Mucosa of gallbladder (tissue), 1 donor: ENCODE measurements at regions not wholly inside any gene's neighbourhood (a gene's known extent, or its start where the extent isn't known, plus 50 kb on each side); places are given as distances from the start of the nearest gene placed in this dataset.
"Not testable (repeated sequence)": the region's sequence is repeated elsewhere in the genome, so short reads cannot be mapped to it uniquely, and the experiment has no call there.

Experiments
- DNase-seq: peaks from one replicate; pipeline ENCODE4 v3.0.0-alpha.2; 2020; ENCODE audit warnings: low spot score
- donor health status: DM: no; HTN: no; CAD: no.

DNA sequence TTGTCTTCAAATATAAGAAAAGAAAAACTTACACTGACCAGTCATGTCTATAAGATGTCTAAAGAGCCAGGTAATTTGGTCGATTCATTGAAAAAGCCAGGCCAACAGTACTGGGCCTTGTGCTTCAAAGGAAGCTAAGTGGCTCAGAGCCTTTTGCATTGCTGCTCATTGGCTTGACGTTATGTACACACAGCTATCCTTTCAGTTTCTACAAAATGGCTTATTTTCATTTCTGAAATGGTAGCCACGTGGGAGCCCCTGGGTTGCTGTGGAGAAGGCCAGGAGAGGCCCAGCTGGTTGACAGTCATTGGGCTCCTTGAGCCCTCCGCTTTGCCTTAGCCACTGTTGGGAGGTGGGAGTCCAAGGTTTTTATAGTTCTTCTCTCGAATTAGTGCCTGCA is 199.1 kb upstream of the CXorf66 start:
- no peak for DNase-seq

DNA sequence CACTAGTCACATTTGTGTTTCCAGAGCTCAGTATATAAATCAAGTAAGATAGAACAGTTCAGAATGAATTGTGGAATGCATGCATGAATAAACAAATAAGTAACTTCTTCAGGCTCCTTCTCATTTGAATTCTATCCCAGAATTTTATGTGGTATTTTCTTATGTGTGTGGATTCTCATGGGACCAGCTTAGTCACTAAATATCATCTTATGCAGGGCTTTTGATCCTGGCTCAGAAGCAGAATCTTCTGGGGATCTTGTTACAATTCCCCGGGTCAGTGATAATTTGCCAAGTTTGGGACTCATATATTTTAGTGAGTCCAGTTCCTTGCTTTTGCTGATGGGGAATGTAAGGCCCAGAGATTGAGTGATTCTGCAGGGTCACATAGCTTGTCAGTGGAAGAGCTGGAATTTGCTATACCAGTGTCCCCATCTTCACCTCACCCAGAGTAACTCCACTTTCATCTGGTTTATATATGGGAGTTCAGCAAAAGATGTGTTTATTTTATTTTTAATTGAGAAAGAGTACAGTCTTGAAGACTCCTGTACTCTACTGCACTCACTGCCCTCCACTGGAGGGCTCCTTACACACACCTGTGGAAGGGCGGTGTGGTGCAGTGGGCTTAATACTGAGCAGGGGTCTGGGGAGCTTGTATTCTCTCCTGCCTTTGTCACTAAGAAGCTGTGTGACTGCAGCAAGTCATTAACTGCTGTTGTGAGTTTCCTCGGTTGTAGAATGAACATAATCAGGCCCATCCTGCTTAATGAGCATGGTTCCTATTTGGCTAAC is 198.2 kb upstream of the CXorf66 start:
- no peak for DNase-seq

DNA sequence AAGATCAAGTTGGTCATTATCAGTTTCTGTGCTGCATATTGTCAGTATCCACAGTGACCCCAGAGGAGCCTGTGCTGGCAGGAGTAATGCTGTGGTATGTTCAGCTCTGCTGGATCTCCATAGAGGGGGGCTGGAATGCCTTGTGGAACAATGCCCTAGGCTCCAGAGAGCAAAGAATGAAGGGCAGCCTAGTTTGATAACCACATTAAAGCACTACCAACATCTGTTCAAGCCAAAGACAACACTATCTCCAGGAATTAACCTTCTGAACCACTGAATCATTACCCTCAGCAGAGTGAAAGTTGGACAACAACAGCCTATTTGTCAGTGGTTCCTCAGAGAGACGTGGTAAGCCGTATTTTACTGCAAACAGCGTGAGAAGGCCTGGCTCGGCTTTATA is 192.3 kb upstream of the CXorf66 start:
- DNase-seq, result no peak

DNA sequence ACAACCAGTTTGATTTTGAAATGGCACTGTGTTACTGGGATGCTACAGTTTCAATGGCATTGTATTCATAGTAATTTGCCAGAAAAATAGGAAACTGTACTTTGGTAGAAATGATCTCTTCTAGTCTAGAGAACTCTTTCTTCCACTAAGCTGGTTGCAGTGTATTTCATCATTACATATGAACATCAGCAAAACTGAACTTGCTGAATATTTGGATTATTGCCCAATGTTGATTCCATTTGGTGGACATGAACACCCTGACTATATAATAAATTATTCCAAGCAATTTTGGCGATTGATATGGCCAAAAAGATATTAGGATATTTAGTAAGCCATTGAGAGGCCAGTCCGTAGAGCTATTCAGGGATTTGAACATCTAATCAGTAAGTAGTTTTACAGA is 191.8 kb upstream of the CXorf66 start:
- no peak for DNase-seq

DNA sequence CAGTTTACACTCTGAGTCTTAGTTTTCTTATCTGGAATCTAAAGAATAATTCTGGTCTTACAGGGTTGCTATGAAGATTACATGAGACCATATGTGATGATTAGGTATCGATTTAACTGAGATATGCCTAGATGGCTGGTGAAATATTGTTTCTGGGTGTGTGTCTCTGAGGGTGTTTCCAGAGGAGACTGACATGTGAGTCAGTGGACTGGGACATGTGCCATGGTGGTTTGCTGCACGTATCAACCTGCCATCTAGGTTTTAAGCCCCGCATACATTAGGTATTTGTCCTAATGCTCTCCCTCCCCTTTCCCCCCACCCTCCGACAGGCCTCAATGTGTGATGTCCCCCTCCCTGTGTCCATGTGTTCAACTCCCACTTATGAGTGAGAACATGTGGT is 186.0 kb upstream of the CXorf66 start:
- no peak for DNase-seq

DNA sequence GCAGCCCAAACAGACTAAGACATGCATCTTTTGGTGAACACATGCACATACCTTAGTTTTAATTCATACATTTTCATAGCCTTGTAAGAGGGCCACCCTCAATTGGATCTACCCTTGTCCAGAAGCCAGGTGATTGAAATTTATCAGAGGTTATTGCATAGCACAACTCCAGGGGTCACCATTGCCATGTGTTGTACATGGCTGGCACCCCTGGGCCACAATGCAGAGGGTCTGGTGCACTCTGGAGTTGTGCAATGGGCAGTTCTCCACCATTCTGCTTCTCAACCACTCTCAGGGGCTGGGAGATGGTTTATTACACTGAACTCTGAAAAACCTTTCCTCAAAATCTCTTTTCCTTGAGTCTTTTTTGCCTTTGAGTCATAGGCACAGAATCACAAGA is 184.4 kb upstream of the CXorf66 start:
- no peak for DNase-seq

DNA sequence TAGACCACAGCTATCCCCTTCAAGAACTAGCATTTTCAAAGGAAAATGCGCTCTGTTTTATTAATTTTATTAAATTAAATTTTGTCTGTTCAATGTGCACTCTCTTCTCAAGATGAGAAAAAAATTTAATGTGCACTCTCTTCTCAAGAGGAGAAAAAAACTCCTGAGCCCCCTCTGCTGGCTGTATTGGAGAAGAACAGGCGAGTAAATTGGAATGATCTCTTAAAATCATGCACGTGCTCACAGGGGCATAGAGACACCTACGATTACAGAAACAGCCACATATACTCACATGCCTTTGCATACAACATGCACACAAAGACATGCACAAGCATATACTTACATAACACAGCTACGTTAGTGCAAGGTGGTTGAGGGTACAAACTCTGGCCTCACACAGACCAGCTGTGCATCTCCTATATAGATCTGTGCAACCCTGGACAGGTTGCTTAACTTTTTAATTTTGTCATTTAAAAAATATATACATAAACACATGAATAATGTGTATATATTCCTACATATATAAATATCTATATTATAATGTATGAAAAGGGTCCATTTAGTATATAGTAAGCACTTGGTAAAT is 176.2 kb upstream of the CXorf66 start:
- peak; percentile 33 for DNase-seq

DNA sequence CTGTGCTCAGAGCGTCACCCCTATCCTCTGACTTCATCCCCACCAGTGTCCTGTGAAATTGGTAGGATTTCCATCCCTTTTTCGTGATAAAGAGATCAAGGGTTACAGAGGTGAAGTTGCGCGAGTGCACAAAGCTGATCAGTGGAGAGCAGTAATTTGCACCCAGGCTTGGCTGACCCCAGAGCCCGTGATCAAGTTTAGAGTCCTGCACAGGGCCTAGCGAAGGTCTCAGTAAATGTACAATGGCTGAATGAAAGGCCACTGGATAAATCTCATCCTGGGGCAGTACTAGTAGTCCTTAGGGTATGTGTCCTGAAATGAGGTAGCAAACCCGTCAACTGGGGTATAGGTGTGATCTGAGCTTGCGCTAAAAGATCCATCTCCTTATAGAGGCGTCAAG is 173.2 kb upstream of the CXorf66 start:
- not testable (repeated sequence) for DNase-seq

DNA sequence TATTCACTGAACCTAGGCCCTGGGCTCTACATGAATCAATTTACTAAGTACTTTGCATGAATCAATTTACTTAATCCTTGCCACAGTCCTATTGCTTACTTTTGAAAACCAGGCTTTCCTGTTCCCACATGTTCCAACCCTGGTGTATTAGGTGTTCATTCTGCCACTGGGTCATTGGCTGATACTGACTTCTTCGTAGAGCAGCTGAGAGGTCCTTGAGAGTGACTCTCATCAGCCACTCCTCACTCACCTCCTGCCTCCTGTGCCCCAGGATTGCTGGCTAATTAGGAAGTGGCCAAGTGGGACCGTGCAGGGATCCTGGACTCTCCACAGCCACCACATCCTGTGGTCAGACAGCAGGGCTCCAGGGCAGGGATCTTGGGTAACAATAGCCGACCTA is 172.7 kb upstream of the CXorf66 start:
- not testable (repeated sequence) for DNase-seq

DNA sequence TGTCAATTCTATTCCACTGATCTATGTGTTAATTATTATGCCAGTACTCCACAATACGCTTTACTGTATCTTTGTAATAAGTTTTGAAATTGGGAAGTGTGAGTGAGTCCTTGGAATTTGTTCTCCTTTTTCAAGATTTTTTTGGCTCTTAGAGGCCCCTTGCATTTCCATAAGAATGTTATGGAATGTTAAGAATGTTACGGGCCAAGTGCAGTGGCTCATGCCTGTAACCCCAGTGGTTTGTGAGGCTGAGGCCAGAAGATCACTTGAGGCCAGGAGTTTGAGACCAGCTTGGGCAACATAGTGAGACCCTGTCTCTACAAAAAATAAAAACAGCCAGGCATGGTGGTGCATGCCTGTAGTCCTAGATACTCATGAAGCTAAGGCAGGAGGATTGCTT is 167.6 kb upstream of the CXorf66 start:
- no peak for DNase-seq

DNA sequence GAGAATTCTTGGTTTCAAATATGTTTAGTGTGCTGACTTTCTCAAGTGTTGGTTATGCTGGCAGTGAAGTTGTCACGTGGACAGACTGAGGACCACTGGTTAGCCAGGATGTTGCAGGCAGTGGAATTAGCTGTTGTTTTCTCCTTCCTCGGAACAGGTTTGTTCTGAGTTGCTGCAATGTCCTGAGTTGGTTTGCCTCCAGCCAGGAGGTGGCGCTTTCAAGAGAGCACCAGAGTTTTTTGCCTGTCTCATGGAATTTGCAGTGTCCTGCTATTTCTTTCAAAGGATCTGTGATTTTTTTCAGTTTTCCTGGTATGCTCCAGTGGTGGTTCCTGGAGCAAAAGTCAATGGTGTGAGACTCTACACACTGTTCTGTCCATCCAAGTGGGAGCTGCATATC is 158.1 kb upstream of the CXorf66 start:
- no peak for DNase-seq

DNA sequence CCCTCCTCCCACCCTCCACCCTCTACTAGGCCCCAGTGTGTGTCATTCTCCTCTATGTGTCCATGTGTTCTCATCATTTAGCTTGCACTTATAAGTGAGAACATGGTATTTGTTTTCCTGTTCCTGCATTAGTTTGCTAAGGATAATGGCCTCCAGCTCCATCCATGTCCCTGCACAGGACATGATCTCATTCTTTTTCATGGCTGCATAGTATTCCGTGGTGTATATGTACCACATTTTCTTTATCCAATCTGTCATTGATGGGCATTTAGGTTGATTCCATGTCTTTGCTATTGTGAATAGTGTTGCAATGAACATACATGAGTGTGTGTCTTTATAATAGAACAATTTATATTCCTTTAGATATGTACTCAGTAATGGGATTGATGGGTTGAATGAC is 148.7 kb upstream of the CXorf66 start:
- not testable (repeated sequence) for DNase-seq

DNA sequence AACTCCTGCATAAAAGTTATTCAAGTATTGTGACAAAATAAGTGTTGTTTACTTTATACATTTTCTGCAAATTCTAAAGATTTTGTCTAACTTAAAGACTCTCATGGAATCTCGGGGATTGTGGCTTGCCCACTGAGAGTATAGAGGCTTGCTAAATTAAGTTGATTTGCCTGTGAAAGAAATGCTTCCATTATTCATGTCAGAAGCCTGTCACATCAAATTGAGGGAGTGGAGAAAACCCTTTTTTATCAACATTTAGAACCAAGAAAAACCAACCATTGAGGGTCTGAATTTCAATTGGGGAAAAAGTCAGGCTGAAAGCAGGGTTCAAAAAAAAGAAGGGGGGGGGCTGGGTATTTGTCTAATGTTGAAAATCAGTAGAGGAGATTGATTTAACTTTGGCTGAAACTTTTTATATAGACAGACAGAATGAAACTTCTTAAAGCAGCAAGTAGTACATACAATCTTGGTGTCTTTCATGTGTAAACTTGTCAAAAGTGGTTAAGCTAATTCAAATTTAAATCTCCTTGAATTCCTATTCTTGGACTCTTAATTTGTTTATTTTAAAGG is 144.8 kb upstream of the CXorf66 start:
- DNase-seq, result no peak

DNA sequence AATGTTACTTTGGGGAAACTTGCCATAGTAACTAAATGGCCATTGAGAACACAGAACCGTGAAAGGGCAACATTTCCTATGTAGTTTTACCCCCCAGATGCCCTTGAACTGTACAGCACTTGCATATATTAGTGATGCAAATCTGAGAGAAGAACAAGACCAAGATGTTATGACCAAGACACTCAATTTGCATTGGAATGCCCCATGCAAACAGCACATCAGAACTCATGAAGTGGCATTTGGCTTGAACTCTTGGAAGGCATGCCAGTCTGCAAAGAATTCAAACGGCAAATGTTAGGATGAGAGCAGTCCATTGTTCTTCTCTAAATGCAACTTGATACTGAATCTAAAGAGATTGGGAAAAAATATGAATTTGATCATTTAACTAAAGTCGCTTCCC is 139.4 kb upstream of the CXorf66 start:
- DNase-seq, result no peak

DNA sequence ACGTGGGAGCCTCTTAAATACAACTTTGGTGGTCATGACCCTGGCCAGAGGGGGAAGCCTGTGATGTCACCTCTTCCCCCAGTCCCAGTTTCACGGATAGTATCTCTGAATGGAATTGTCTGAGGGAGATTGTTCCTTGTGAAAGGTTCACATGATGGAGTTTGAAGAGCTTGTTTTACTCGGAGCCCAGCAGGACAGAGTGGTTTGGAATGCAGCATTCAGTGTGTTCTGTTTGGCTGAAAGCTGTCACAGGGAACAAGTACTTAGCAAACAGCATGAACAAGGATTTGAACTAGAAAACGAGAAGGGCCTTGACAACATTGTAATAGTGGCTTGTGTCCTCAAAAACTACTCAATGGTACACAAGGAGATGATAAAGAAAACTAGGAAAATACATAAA is 133.9 kb upstream of the CXorf66 start:
- no peak for DNase-seq

DNA sequence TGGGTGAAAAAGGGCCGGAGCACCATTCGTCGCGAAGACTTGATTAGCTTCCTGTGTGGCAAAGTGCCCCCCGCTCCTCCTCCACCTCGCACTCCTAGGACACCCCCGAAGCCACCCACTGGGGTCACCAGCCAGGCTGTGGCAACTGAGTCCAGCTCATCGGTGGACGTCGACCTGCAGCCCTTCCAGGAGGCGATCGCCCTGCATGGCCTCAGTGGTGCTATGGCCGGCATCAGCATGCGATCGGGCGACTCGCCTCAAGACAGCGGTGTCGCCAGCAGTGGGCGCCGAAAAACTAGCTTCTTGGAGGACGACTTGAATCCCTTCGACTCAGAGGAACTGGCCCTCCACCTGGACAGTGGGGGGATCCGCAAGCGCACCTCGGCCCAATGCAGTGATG is 126.8 kb upstream of the CXorf66 start:
- DNase-seq, result no peak

DNA sequence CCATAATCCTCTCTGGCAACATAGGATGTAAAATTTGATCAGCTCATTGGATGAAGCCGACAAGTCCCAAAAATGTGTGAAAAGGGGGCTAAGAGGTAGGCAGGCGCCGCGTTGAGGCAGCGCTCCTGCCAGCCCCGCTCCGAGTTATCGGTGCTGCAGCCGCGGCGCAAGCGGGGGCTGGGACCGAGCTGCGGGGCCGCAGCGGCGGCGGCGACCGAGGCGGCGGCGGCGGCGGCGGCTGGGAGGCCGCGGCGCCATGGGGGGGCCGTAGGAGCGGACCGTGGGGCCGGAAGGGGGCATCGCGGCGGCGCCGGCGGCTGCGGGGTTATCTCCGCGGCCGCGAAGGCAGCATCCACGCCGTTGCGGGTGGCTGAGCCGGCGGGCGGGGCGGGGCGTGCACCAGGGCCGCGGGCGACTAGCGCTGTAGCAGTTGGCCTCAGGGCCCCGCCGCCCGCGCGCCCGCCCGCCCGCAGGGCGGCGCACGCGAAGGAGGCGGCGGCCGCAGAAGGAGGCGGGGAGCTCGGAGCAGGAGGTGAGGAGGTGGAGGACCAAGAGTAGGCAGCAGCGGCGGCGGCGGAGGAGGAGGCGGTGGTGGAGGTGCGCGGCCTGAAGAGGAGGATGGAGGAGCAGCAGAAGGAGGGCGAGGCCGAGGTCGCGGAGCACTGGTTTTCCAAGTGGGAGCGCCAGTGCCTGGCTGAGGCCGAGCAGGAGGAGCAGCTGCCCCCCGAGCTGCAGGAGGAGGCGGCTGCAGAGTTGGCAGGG is 126.0 kb upstream of the CXorf66 start:
- no peak for DNase-seq

DNA sequence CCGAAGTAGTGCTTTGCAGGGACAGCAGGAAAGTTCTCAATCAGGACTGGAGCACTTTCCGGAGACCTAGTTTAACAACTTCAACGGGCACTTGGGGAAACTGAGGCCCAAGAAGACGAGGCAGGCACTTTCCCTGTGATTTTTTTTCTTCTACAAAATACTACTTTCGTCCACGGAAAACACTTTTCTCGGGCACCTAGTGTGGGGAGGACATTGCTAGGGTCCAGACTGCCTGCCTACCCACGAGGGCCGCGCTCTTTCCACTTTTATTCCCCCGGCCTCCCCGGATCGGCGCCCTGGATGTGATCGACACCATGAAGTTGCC is 125.4 kb upstream of the CXorf66 start:
- DNase-seq, result no peak

DNA sequence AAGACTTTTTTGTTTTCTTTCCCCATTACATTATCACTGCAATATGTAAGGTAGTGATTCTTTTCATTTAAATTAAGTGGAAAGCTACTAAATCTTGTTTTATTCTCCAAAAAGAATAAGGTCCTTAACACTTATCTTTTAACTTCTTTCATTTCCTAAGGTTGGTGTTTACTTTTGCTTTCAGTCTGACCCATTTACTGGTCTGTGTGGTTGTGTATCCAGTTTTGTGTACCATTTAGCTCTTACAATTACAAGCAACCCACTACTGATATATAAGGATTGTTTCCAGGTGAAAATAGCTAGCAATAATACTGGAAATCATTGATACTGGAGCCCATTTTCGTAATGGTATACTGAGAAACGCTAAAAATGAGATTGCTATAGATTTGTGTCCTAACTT is 123.1 kb upstream of the CXorf66 start:
- DNase-seq, result no peak

DNA sequence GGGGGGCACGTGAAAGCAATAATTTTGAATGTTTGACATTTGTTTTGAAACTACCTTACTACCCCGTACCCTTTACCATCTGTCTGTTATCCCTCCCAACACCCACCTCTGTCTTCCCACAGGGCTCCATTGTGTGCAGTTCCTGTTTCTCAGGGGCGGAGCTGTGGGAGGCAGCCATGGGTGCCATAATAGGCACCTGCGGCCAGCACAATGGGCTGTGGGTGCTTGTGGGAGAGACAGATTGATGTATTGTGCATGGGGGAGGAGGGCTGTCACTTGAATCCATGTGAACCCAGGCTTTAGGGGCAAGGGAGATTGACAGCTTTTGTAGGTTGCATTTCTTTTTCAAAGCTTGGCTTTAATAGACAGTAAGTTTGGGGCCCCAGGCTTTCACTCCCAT is 122.6 kb upstream of the CXorf66 start:
- no peak for DNase-seq

DNA sequence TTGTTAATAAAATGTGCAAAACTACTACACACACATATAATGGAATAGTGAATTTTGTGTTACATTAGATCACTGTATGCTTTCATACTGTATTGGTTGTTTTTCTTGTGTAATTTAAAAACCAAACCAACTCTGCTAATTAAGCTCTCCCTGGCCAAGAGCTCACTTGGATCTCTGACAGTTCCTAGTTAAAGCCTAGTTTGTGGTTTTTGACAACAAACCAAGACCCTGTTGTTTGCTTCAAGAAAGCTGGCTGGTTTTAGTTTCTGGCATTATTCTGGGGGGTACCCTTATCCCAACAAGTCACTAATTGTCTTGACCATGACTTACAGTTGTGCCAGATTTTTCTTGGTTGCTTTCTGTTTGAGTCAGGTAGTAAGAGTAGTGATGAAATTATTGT is 121.4 kb upstream of the CXorf66 start:
- DNase-seq, result no peak

DNA sequence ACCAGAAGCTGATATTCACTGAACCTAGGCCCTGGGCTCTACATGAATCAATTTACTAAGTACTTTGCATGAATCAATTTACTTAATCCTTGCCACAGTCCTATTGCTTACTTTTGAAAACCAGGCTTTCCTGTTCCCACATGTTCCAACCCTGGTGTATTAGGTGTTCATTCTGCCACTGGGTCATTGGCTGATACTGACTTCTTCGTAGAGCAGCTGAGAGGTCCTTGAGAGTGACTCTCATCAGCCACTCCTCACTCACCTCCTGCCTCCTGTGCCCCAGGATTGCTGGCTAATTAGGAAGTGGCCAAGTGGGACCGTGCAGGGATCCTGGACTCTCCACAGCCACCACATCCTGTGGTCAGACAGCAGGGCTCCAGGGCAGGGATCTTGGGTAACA is 109.5 kb upstream of the CXorf66 start:
- DNase-seq, result not testable (repeated sequence)

DNA sequence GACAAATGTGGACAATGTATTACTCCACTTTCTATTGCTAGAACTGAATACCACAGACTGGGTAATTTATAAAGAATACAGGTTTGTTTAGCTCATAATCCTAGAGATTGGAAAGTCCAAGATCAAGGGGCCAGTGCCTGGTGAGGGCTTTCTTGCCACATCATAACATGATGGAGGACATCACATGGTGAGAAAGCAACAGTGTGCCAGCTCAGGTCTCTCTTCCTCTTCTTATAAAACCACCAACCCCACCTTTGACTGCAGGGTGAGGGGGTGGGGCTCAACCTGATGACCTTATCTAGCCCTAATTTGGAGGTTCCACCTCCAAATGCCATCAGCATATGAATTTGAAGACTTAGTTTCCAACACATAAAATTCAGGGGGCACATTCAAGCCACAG is 105.7 kb upstream of the CXorf66 start:
- no peak for DNase-seq
